ENCODE measurements at regions not wholly inside any gene's neighbourhood (a gene's known extent, or its start where the extent isn't known, plus 50 kb on each side); places are given as distances from the start of the nearest gene placed in this dataset.
"Not testable (repeated sequence)": the region's sequence is repeated elsewhere in the genome, so short reads cannot be mapped to it uniquely, and the experiment has no call there.

DNA sequence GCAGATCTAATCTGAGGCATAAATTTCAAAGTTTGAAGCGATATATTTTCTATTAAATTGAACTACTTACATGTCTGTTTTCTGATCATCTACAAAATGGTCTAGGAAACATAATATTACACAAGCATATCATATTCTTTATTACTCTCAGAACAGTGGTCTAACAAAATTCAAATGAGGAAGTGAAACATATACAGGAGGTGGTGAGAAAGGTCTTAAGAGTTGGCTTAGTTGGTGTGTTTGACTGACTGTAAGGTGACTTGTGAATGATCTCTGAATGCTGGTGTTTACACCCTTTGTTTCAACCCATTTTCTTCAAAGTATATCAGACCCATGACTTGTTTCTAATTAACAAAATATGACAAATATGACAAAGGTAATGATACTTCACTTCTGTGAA is 1156.8 kb downstream of the SLC16A7 start:
- intact Hi-C loops (cut with DNase I): no loop called here
- TF ChIP-seq CTCF (IDR thresholded peaks at IDR 0.05): no peak
- Histone ChIP-seq H3K4me3 (no peak overlapping the region), H3K9ac (ENCODE audit: low read depth in 2 of 2, low read length in 2 of 2) (no peak overlapping the region), H3K27ac (no peak overlapping the region), H3K4me1 (no peaks in the 10 kb centered on the region), H3K36me3 (no peaks in the 10 kb centered on the region), H3K9me3 (no peaks in the 10 kb centered on the region), H3K27me3 (no peaks in the 10 kb centered on the region)
- DNase-seq: no peak

GRCh38 chr12:60758224-60758623 is 1162.4 kb downstream of the SLC16A7 start:
- DNase-seq: no peak
- no peak for TF ChIP-seq CTCF (IDR thresholded peaks at IDR 0.05)
- H3K27ac ChIP-seq: no peak overlapping the region
- intact Hi-C loops (cut with DNase I): no loop called here
- no peak overlapping the region for H3K4me3 ChIP-seq
- H3K9ac ChIP-seq (ENCODE audit: low read depth in 2 of 2, low read length in 2 of 2): no peak overlapping the region
- H3K36me3 ChIP-seq: no peaks in the 10 kb centered on the region
- no peaks in the 10 kb centered on the region for H3K4me1 ChIP-seq
- no peaks in the 10 kb centered on the region for H3K9me3 ChIP-seq
- H3K27me3 ChIP-seq: no peaks in the 10 kb centered on the region

GRCh38 chr12:60760965-60761364 is 1165.1 kb downstream of the SLC16A7 start:
- Histone ChIP-seq H3K4me3 (no peak overlapping the region), H3K9me3 (no peaks in the 10 kb centered on the region), H3K36me3 (no peaks in the 10 kb centered on the region), H3K27me3 (no peaks in the 10 kb centered on the region), H3K27ac (no peak overlapping the region), H3K9ac (ENCODE audit: low read depth in 2 of 2, low read length in 2 of 2) (no peak overlapping the region), H3K4me1 (no peaks in the 10 kb centered on the region)
- DNase-seq: no peak
- intact Hi-C loops (cut with DNase I): no loop called here
- no peak for TF ChIP-seq CTCF (IDR thresholded peaks at IDR 0.05)

- DNase-seq; H3K27me3 ChIP-seq; intact Hi-C loops (cut with DNase I); H3K27ac ChIP-seq; H3K9me3 ChIP-seq; H3K4me1 ChIP-seq; H3K36me3 ChIP-seq; H3K9ac ChIP-seq (ENCODE audit: low read depth in 2 of 2, low read length in 2 of 2); H3K4me3 ChIP-seq: not testable (repeated sequence)
Observed at GRCh38 chr12:60801166-60801565, 1205.3 kb downstream of the SLC16A7 start.

- TF ChIP-seq CTCF (IDR thresholded peaks at IDR 0.05): no peak
- no peak for DNase-seq
Observed at GRCh38 chr12:60803147-60803546, 1207.3 kb downstream of the SLC16A7 start.

GRCh38 chr12:60805364-60805763 is 1209.5 kb downstream of the SLC16A7 start:
- intact Hi-C loops (cut with DNase I): no loop called here
- Histone ChIP-seq H3K9me3 (no peaks in the 10 kb centered on the region), H3K27me3 (no peaks in the 10 kb centered on the region), H3K36me3 (no peaks in the 10 kb centered on the region), H3K9ac (ENCODE audit: low read depth in 2 of 2, low read length in 2 of 2) (no peak overlapping the region), H3K27ac (no peak overlapping the region), H3K4me3 (no peak overlapping the region), H3K4me1 (no peaks in the 10 kb centered on the region)
- no peak for TF ChIP-seq CTCF (IDR thresholded peaks at IDR 0.05)
- DNase-seq: no peak

More at GRCh38 chr12:60803147-60803546, 1207.3 kb downstream of the SLC16A7 start:
- Histone ChIP-seq H3K9ac (ENCODE audit: low read depth in 2 of 2, low read length in 2 of 2) (no peak overlapping the region), H3K9me3 (no peaks in the 10 kb centered on the region), H3K4me3 (no peak overlapping the region), H3K27ac (no peak overlapping the region), H3K36me3 (no peaks in the 10 kb centered on the region), H3K27me3 (no peaks in the 10 kb centered on the region), H3K4me1 (no peaks in the 10 kb centered on the region)
- intact Hi-C loops (cut with DNase I): no loop called here

Data from colonic mucosa (tissue), 4 donors.